HFF-Myc (cell line): ENCODE measurements at regions not wholly inside any gene's neighbourhood (a gene's known extent, or its start where the extent isn't known, plus 50 kb on each side); places are given as distances from the start of the nearest gene placed in this dataset.

Source experiments
- DNase-seq: peaks from one replicate; pipeline ENCODE4 v3.0.0-alpha.2; 2011; ENCODE audit warnings: low read depth; ENCODE audit errors: extremely low read depth
- H3K4me3 ChIP-seq: replicated peaks from 2 replicates; pipeline ENCODE4 v1.5.1; 2011; ENCODE audit warnings: low read depth, mild to moderate bottlenecking, control low read depth, low read length
- TF ChIP-seq, protein P1 (sequence below): IDR thresholded peaks from 2 replicates; pipeline ENCODE4 v1.5.1; 2012; ENCODE audit warnings: mild to moderate bottlenecking, low read depth, low read length, control low read depth; ENCODE audit errors: missing control alignments

DNA sequence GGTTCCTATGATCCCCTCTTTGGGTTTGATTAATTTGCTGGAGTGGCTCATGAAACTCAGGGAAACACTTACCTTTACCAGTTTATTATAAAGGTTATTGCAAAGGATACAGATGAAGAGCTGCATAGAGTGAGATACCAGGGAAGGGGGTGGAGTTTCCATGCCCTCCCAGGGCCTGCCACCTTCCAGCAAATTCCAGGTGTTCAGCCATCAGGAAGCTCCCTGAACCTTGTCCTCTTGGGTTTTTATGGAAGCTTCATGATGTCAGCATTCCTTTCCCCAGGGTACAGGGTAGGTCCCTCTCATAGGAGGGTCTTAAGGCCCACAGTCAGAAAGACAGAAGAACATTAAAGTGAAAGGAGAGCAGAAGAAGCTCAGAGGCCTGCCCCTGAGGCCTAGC, 123.9 kb upstream of the DCC start:
- no peak overlapping the region for H3K4me3 ChIP-seq
- DNase-seq: no peak
- TF ChIP-seq, protein P1, sequence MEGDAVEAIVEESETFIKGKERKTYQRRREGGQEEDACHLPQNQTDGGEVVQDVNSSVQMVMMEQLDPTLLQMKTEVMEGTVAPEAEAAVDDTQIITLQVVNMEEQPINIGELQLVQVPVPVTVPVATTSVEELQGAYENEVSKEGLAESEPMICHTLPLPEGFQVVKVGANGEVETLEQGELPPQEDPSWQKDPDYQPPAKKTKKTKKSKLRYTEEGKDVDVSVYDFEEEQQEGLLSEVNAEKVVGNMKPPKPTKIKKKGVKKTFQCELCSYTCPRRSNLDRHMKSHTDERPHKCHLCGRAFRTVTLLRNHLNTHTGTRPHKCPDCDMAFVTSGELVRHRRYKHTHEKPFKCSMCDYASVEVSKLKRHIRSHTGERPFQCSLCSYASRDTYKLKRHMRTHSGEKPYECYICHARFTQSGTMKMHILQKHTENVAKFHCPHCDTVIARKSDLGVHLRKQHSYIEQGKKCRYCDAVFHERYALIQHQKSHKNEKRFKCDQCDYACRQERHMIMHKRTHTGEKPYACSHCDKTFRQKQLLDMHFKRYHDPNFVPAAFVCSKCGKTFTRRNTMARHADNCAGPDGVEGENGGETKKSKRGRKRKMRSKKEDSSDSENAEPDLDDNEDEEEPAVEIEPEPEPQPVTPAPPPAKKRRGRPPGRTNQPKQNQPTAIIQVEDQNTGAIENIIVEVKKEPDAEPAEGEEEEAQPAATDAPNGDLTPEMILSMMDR: no peak

DNA sequence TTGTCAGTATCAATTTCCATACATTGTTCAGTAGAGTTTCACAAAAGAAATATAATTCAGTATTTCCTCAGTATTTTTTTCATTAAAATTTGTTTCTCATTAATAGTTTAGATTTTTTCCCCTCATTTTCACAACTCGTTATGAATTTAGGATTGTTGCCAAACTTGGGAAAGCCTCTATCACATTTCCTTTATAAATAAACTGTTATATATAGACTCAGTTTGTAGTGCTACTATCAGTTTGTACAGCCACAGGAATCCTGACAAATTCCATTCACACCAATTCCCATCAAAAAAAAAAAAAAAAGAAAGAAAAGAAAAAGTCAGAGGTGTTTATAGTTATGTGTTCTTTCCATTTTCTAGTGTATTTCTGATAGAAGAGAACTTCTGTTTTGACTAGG, 123.3 kb upstream of the DCC start:
- no peak for DNase-seq
- no peak overlapping the region for H3K4me3 ChIP-seq
- TF ChIP-seq, protein P1: no peak

DNA sequence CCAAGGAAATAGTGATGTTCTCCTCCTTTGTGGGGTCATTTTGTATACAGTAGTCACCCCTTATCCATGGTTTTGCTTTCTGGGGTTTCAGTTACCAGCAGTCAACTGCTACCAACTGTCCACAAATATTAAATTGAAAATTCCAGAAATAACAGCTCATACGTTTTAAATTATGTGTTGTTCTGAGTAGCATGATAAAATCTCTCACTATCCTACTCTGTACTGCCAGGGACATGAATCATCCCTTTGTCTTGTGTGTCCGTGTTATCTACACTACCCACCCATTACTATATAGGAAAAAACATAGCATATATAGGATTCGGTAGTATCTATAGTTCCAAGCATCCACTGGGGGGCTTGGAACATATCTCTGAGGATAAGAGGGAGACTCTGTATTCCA, 120.9 kb upstream of the DCC start:
- H3K4me3 ChIP-seq: no peak overlapping the region
- TF ChIP-seq, protein P1: no peak
- no peak for DNase-seq

DNA sequence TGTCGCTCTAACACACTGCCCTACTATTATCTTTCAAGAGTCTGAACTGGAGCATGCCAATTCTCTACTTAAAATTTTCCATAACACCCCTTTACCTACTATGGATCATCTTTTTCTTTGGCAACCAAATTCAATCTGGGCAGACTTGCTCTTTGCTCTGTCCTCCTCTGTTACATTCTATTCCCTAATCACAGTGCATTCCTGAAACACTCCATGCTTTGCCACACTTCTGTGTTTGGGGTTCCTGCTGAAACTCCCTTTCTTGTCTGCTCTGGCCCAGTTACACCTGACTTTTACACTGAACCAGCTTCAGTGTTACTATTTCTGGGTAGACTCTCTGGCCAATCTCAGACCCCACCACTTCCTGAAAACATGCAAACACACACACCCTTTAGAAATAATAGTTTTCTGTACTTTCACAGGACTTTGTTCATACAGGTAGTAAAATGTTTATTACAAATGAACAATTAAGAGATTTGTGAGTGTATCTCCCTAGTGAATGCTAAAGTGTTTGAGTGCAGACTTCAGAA, 119.9 kb upstream of the DCC start:
- H3K4me3 ChIP-seq: no peak overlapping the region
- TF ChIP-seq, protein P1: no peak
- no peak for DNase-seq

DNA sequence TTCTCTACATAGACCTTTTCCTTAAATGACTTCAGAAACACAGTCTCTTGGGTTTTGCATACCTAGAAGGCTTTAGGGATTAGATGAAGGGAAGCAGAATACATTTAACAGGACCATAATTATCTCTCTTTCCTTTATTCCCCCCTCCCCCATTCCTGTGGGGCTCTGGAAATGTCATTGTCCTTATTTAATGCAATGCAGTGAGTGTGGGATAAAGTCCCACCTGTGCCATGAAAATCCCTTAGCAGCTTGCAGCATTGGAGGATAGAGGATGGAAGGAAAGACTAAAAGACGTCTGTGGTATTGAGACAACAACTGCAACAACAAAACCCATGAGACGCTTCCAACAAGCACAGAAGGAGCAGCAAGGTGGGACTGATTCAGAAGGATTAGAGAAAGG, 117.8 kb upstream of the DCC start:
- no peak overlapping the region for H3K4me3 ChIP-seq
- DNase-seq: no peak
- TF ChIP-seq, protein P1: no peak

DNA sequence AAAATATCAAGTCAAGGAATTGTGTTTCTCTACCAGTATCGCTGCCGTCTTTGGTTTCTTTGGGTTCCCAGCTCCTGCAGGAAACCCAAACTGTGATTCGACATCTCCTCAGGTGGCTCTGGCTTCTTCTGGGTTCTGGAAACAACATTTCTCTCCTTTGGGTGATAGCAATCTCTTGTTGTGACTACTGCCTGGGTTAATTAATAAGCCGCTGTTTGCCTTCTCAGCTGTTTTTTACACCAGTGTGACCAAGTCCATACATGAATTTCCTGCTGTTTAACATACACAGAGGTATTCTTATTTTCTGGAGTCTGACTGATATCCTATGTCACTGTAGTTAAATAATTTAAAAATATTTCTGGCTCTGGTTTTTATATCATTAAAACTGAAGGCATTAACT, 112.5 kb upstream of the DCC start:
- H3K4me3 ChIP-seq: no peak overlapping the region
- TF ChIP-seq, protein P1: no peak
- DNase-seq: no peak

DNA sequence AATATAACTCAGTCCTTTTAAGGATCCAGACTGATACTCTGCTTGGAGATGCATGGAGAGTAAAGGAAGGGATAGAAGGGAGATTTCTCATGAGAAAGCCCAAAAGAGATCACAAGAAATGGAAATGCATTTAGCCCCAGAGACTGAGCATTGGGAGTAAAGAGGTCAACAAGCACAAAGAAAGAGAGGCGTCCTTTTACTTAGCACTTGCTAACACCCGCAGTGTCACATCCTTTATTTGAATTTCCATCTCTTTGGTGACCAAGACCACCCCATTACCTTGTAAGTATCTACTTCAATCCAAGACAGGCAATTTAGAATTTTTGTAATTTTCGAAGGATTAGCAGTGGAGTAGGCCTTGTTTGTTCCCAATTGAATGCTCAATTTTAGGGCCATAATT, 111.8 kb upstream of the DCC start:
- no peak overlapping the region for H3K4me3 ChIP-seq
- TF ChIP-seq, protein P1: no peak
- DNase-seq: no peak
